ENCODE measurements at regions not wholly inside any gene's neighbourhood (a gene's known extent, or its start where the extent isn't known, plus 50 kb on each side); places are given as distances from the start of the nearest gene placed in this dataset.

- H3K27me3 ChIP-seq: no peaks in the 10 kb centered on the region
- no peaks in the 10 kb centered on the region for H3K36me3 ChIP-seq
- WGBS, 4 donors: 55 to 65% (median 62%) methylated on average over 2 of the region's 2 CpGs
- intact Hi-C loops (cut with DNase I): no loop called here
- H3K27ac ChIP-seq: no peak overlapping the region
- TF ChIP-seq CTCF (IDR thresholded peaks at IDR 0.05) (no peak), POLR2A (IDR thresholded peaks at IDR 0.05) (no peak)
- peaks cover 0 to 11% (median 0%) of the 10 kb centered on the region in 12 donors for H3K4me1 ChIP-seq
- no peak for ATAC-seq
- no peaks in the 10 kb centered on the region for H3K9me3 ChIP-seq
- H3K4me3 ChIP-seq: no peak overlapping the region
- no peak for DNase-seq
Measured at GRCh38 chr4:19945501-19945900, 306.2 kb upstream of the SLIT2 start.

- no peak for ATAC-seq
- DNase-seq: peak in 1 of 5 donors; percentile 10
- Histone ChIP-seq H3K4me3 (no peak overlapping the region), H3K27ac (no peak overlapping the region), H3K36me3 (no peaks in the 10 kb centered on the region), H3K9me3 (no peaks in the 10 kb centered on the region), H3K27me3 (no peaks in the 10 kb centered on the region), H3K4me1 (peaks cover 0 to 11% (median 0%) of the 10 kb centered on the region in 12 donors)
- WGBS, 4 donors: 63 to 71% (median 70%) methylated on average over 2 of the region's 2 CpGs
- intact Hi-C loops (cut with DNase I): no loop called here
- TF ChIP-seq POLR2A (IDR thresholded peaks at IDR 0.05) (no peak), CTCF (IDR thresholded peaks at IDR 0.05) (no peak)
Measured at GRCh38 chr4:19944806-19945205, 306.9 kb upstream of the SLIT2 start.

- Histone ChIP-seq H3K4me3 (no peak overlapping the region), H3K27ac (no peak overlapping the region), H3K9me3 (no peaks in the 10 kb centered on the region), H3K4me1 (peaks cover 0 to 11% (median 0%) of the 10 kb centered on the region in 12 donors), H3K36me3 (no peaks in the 10 kb centered on the region), H3K27me3 (no peaks in the 10 kb centered on the region)
- no peak for DNase-seq
- intact Hi-C loops (cut with DNase I): no loop called here
- TF ChIP-seq POLR2A (IDR thresholded peaks at IDR 0.05): no peak
- no peak for TF ChIP-seq CTCF (IDR thresholded peaks at IDR 0.05)
- ATAC-seq: no peak
Measured at GRCh38 chr4:19944251-19944650, 307.5 kb upstream of the SLIT2 start.

- no peaks in the 10 kb centered on the region for H3K9me3 ChIP-seq
- H3K4me1 ChIP-seq: no peaks in the 10 kb centered on the region
- H3K27me3 ChIP-seq: no peaks in the 10 kb centered on the region
- no peak for ATAC-seq
- no peak overlapping the region for H3K4me3 ChIP-seq
- TF ChIP-seq POLR2A (IDR thresholded peaks at IDR 0.05) (no peak), CTCF (IDR thresholded peaks at IDR 0.05) (no peak)
- no peak for DNase-seq
- no peaks in the 10 kb centered on the region for H3K36me3 ChIP-seq
- 58 to 67% (median 62%) methylated on average over 2 of the region's 2 CpGs for WGBS, 4 donors
- intact Hi-C loops (cut with DNase I): no loop called here
- H3K27ac ChIP-seq: no peak overlapping the region
Measured at GRCh38 chr4:19941434-19941833, 310.3 kb upstream of the SLIT2 start.

All from heart left ventricle (tissue), 16 donors.